Ovary (tissue), 3 donors: ENCODE measurements at regions not wholly inside any gene's neighbourhood (a gene's known extent, or its start where the extent isn't known, plus 50 kb on each side); places are given as distances from the start of the nearest gene placed in this dataset.

Experiments
- POLR2A ChIP-seq: fragments of 450-650 bp; IDR thresholded peaks from one replicate; pipeline ENCODE4 v1.6.1; 2017; ENCODE audit warnings: antibody characterized with exemption, mild to moderate bottlenecking, moderate library complexity
- TF ChIP-seq, protein P1 (sequence below), 3 donors: fragments of 450-650 bp in 2 of 3; fragments of 200-600 bp in 1 of 3; IDR thresholded peaks; one replicate each; pipeline versions ENCODE4 v1.5.1 to v1.8.0; 2016 to 2022; ENCODE audit warnings: antibody characterized with exemption in 3 of 3, mild to moderate bottlenecking in 1 of 3
- donor health status: DM: no; HTN: no; CAD: no.

DNA sequence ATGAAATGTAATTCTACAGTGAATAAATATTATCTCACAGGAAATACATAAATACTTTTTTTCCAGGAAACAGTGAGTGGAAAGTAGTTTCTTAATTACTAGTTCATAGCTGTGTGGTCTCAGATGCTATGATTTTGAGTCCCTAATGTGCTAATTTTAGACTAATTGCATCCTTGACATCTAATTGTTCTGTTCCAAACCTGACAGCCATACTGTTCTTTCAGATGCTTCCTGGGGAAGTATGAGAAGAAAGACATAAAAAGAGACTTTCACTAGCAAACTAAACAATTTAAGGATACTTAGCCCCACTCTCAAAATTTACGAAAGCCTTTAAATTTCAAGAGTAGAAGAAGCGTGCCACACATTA lies 350.9 kb upstream of the CDH20 start:
- TF ChIP-seq, protein P1, sequence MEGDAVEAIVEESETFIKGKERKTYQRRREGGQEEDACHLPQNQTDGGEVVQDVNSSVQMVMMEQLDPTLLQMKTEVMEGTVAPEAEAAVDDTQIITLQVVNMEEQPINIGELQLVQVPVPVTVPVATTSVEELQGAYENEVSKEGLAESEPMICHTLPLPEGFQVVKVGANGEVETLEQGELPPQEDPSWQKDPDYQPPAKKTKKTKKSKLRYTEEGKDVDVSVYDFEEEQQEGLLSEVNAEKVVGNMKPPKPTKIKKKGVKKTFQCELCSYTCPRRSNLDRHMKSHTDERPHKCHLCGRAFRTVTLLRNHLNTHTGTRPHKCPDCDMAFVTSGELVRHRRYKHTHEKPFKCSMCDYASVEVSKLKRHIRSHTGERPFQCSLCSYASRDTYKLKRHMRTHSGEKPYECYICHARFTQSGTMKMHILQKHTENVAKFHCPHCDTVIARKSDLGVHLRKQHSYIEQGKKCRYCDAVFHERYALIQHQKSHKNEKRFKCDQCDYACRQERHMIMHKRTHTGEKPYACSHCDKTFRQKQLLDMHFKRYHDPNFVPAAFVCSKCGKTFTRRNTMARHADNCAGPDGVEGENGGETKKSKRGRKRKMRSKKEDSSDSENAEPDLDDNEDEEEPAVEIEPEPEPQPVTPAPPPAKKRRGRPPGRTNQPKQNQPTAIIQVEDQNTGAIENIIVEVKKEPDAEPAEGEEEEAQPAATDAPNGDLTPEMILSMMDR (IDR thresholded peaks at IDR 0.05) = no peak
- TF ChIP-seq POLR2A = no peak
